NCI-H2196 treated with DMSO at 0.1 percent for 48 hours (cell line): ENCODE measurements at regions not wholly inside any gene's neighbourhood (a gene's known extent, or its start where the extent isn't known, plus 50 kb on each side); places are given as distances from the start of the nearest gene placed in this dataset.
A peak's percentile ranks its signal among the peaks of the same experiment; 100 is the strongest.
"Not testable (repeated sequence)": the region's sequence is repeated elsewhere in the genome, so short reads cannot be mapped to it uniquely, and the experiment has no call there.

Experiments used
- DNase-seq: peaks from one replicate; lab custom pipeline; 2025; ENCODE audit not compliant: unreplicated experiment; lab: John Stamatoyannopoulos, UW

GRCh38 chr2:181789827-181790448 lies 101.6 kb upstream of the ITPRID2 start:
- no peak for DNase-seq

GRCh38 chr2:181790716-181791649 lies 100.5 kb upstream of the ITPRID2 start:
- DNase-seq = no peak

GRCh38 chr2:181792906-181793305 lies 98.6 kb upstream of the ITPRID2 start:
- DNase-seq = no peak

GRCh38 chr2:181798022-181798421 lies 93.5 kb upstream of the ITPRID2 start:
- DNase-seq = no peak

- DNase-seq = not testable (repeated sequence)
These were observed 89.2 kb upstream of the ITPRID2 start for GRCh38 chr2:181802300-181802699.

- DNase-seq = not testable (repeated sequence)
These were observed 87.4 kb upstream of the ITPRID2 start for GRCh38 chr2:181803903-181804799.

- DNase-seq = no peak
These were observed 86.1 kb upstream of the ITPRID2 start for GRCh38 chr2:181805228-181806038.

- DNase-seq = no peak
These were observed 85.5 kb upstream of the ITPRID2 start for GRCh38 chr2:181806039-181806392.

GRCh38 chr2:181807526-181807925 lies 84.0 kb upstream of the ITPRID2 start:
- no peak for DNase-seq

GRCh38 chr2:181810823-181811695 lies 80.5 kb upstream of the ITPRID2 start:
- DNase-seq = peak; percentile 48

- no peak for DNase-seq
These were observed 79.3 kb upstream of the ITPRID2 start for GRCh38 chr2:181812106-181812743.

GRCh38 chr2:181814057-181814491 lies 77.5 kb upstream of the ITPRID2 start:
- DNase-seq = no peak

GRCh38 chr2:181817509-181817908 lies 74.0 kb upstream of the ITPRID2 start:
- no peak for DNase-seq

GRCh38 chr2:181818058-181818680 lies 73.4 kb upstream of the ITPRID2 start:
- DNase-seq = no peak

GRCh38 chr2:181818840-181819239 lies 72.7 kb upstream of the ITPRID2 start:
- no peak for DNase-seq

- no peak for DNase-seq
These were observed 70.5 kb upstream of the ITPRID2 start for GRCh38 chr2:181821049-181821448.

- no peak for DNase-seq
These were observed 69.4 kb upstream of the ITPRID2 start for GRCh38 chr2:181822097-181822496.

- no peak for DNase-seq
These were observed 68.1 kb upstream of the ITPRID2 start for GRCh38 chr2:181823405-181823804.
